ENCODE measurements at regions not wholly inside any gene's neighbourhood (a gene's known extent, or its start where the extent isn't known, plus 50 kb on each side); places are given as distances from the start of the nearest gene placed in this dataset.

GRCh38 chr9:79507801-79508200, 64.0 kb upstream of the TLE4 start:
- TF ChIP-seq CTCF (conservative IDR thresholded peaks at IDR 0.05; ENCODE audit: low read depth, low read length), result no peak
- no peak for TF ChIP-seq EZH2 (IDR thresholded peaks at IDR 0.05; ENCODE audit: borderline replicate concordance, low read depth, low read length, poor library complexity, severe bottlenecking)

All from A673 (cell line).